B cell (primary cell): ENCODE measurements at regions not wholly inside any gene's neighbourhood (a gene's known extent, or its start where the extent isn't known, plus 50 kb on each side); places are given as distances from the start of the nearest gene placed in this dataset.

ENCODE experiments used
- CTCF ChIP-seq: fragments of 200-600 bp; IDR thresholded peaks from one replicate; pipeline ENCODE4 v1.8.0; 2022; ENCODE audit warnings: antibody characterized with exemption, mild to moderate bottlenecking
- EZH2 ChIP-seq: IDR thresholded peaks from 2 replicates; pipeline ENCODE4 v1.6.1; 2012; ENCODE audit warnings: borderline replicate concordance, low read depth, mild to moderate bottlenecking, moderate library complexity, low read length; ENCODE audit not compliant: insufficient read depth, poor library complexity, severe bottlenecking

DNA sequence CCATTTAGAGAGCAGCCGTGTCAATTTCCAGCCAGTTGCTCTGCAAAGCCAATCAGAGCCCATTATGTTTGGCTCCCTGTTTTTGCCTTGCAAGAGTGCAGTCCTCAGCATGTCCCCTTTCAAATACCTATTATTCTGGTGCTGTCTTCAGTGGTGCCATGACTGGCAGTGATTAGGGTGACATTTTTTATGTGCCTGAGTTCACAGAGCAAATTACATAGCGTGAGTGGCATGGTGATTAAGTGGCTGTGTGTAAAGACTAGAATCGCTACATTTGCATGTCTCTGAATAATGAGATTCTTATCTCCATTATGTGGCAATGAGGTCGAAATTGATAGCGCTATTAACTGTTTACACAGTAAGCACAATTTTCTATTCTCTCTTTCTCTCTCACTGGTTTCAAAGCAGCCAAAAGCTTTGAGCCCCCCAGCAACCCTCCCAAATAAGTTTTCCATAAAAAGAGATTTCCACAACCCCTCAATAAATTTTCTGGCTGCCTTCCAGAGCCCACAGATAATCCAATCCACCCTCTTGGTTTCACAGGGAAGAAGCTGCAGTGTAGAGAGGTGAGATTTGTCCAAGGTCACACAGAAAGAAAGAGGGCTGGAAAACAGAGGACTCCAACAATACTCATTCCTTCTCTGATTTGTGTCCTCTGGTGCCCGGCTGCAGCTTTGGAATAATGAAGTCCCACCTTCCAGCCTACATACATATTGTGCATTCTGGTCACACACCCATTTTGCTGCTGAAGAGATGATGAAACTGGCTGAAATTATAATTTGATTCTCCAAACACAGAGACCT lies 58.8 kb upstream of the NUDT4 start:
- no peak for TF ChIP-seq EZH2
- no peak for TF ChIP-seq CTCF
